Right renal pelvis (tissue), 4 donors: ENCODE measurements at regions not wholly inside any gene's neighbourhood (a gene's known extent, or its start where the extent isn't known, plus 50 kb on each side); places are given as distances from the start of the nearest gene placed in this dataset.
A peak's percentile ranks its signal among the peaks of the same experiment; 100 is the strongest.
"Not testable (repeated sequence)": the region's sequence is repeated elsewhere in the genome, so short reads cannot be mapped to it uniquely, and the experiment has no call there.

Experiments used
- DNase-seq, 4 donors: peaks; one replicate each; pipeline ENCODE4 v3.0.0-alpha.2; 2013; ENCODE audit warnings: low read depth in 4 of 4, low spot score in 3 of 4, missing footprints in 1 of 4

GRCh38 chr9:61628951-61629350 lies 439.1 kb downstream of the SPATA31A7 start:
- DNase-seq = not testable (repeated sequence)

GRCh38 chr9:61634192-61634591 lies 444.4 kb downstream of the SPATA31A7 start:
- no peak for DNase-seq

- DNase-seq = not testable (repeated sequence)
These were observed 474.4 kb downstream of the SPATA31A7 start for GRCh38 chr9:61664232-61664631.

GRCh38 chr9:61665330-61665751 lies 475.5 kb downstream of the SPATA31A7 start:
- no peak for DNase-seq

GRCh38 chr9:61665829-61666228 lies 476.0 kb downstream of the SPATA31A7 start:
- no peak for DNase-seq

GRCh38 chr9:61666310-61666709 lies 476.5 kb downstream of the SPATA31A7 start:
- no peak for DNase-seq

- DNase-seq = no peak
These were observed 477.1 kb downstream of the SPATA31A7 start for GRCh38 chr9:61666849-61667371.

GRCh38 chr9:61667559-61668121 lies 477.8 kb downstream of the SPATA31A7 start:
- DNase-seq = no peak

- not testable (repeated sequence) for DNase-seq
These were observed 478.4 kb downstream of the SPATA31A7 start for GRCh38 chr9:61668201-61668600.

- no peak for DNase-seq
These were observed 479.0 kb downstream of the SPATA31A7 start for GRCh38 chr9:61668846-61669245.

GRCh38 chr9:61669352-61669751 lies 479.5 kb downstream of the SPATA31A7 start:
- no peak for DNase-seq

GRCh38 chr9:61669831-61670505 lies 480.1 kb downstream of the SPATA31A7 start:
- DNase-seq = peak in 1 of 4 donors; percentile 1

GRCh38 chr9:61670616-61671015 lies 480.8 kb downstream of the SPATA31A7 start:
- no peak for DNase-seq

- no peak for DNase-seq
These were observed 481.6 kb downstream of the SPATA31A7 start for GRCh38 chr9:61671276-61671973.

- DNase-seq = not testable (repeated sequence)
These were observed 482.3 kb downstream of the SPATA31A7 start for GRCh38 chr9:61672107-61672541.

- not testable (repeated sequence) for DNase-seq
These were observed 482.9 kb downstream of the SPATA31A7 start for GRCh38 chr9:61672645-61673167.

- no peak for DNase-seq
These were observed 483.4 kb downstream of the SPATA31A7 start for GRCh38 chr9:61673247-61673646.

- DNase-seq = no peak
These were observed 484.0 kb downstream of the SPATA31A7 start for GRCh38 chr9:61673664-61674381.

- DNase-seq = no peak
These were observed 484.6 kb downstream of the SPATA31A7 start for GRCh38 chr9:61674465-61674864.

GRCh38 chr9:61674882-61675281 lies 485.0 kb downstream of the SPATA31A7 start:
- no peak for DNase-seq
